ENCODE measurements at regions not wholly inside any gene's neighbourhood (a gene's known extent, or its start where the extent isn't known, plus 50 kb on each side); places are given as distances from the start of the nearest gene placed in this dataset.

DNA sequence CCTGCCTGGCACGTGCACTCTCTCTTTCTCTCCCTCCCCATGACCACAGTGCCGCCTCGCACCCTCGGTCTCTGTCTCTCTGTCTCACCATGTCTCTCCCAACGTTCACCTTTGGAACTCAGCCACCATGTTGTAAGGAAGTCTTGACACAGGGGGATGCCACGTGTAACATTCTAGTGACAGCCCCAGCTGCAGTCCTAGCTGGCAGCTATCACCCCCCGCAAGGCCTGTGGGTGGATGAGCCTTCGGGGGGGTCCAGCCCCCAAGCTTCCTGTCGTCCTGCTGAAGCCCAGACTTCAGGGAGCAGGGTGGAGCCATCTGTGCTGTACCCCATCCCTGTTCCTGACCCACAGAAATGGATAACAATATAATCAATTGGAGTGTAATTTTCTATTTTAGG is 118.5 kb downstream of the SOX1 start:
- no peaks in the 10 kb centered on the region for H3K4me1 ChIP-seq
- H3K27me3 ChIP-seq = peaks cover 0 to 3% (median 0%) of the 10 kb centered on the region in 3 donors
- H3K36me3 ChIP-seq = no peaks in the 10 kb centered on the region
- intact Hi-C loops (cut with DNase I; ENCODE audit: low total_unique reads) = no loop called here
- H3K9me3 ChIP-seq = no peaks in the 10 kb centered on the region
- no peak for TF ChIP-seq POLR2A (IDR thresholded peaks at IDR 0.05)
- TF ChIP-seq, protein P1, sequence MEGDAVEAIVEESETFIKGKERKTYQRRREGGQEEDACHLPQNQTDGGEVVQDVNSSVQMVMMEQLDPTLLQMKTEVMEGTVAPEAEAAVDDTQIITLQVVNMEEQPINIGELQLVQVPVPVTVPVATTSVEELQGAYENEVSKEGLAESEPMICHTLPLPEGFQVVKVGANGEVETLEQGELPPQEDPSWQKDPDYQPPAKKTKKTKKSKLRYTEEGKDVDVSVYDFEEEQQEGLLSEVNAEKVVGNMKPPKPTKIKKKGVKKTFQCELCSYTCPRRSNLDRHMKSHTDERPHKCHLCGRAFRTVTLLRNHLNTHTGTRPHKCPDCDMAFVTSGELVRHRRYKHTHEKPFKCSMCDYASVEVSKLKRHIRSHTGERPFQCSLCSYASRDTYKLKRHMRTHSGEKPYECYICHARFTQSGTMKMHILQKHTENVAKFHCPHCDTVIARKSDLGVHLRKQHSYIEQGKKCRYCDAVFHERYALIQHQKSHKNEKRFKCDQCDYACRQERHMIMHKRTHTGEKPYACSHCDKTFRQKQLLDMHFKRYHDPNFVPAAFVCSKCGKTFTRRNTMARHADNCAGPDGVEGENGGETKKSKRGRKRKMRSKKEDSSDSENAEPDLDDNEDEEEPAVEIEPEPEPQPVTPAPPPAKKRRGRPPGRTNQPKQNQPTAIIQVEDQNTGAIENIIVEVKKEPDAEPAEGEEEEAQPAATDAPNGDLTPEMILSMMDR (IDR thresholded peaks at IDR 0.05 in 4 of 5, conservative IDR thresholded peaks at IDR 0.05 in 1 of 5) = no peak
- H3K4me3 ChIP-seq = no peak overlapping the region
- no peak overlapping the region for H3K27ac ChIP-seq
- ATAC-seq (no peak), DNase-seq (no peak)
- in situ Hi-C loops (cut with MboI; ENCODE audit: low sequenced_read_pairs in 4 of 4) = no loop called here

DNA sequence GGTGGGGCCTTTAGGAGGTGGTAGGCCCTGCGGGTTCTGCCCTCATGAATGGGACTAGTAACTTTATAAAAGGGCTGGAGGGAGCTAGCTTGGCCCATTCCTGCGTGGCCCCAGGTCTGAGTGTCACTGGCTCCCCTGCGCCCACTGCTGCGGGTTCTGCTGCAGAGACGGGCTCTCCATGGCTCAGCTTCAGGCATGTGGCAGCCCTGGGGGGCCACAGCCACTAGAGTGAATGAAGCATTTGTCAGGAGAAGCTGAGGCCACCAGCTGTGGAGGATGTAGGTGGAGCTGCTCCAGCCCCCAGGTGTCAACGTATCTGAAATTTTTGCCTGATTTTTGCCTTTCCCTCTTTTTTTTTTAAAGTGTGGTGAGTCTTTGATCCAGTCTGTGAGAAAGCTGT is 119.1 kb downstream of the SOX1 start:
- Histone ChIP-seq H3K36me3 (no peaks in the 10 kb centered on the region), H3K4me3 (no peak overlapping the region), H3K9me3 (no peaks in the 10 kb centered on the region), H3K27ac (no peak overlapping the region), H3K4me1 (no peaks in the 10 kb centered on the region), H3K27me3 (peaks cover 0 to 3% (median 0%) of the 10 kb centered on the region in 3 donors)
- no peak for DNase-seq
- in situ Hi-C loops (cut with MboI; ENCODE audit: low sequenced_read_pairs in 4 of 4) = no loop called here
- no peak for TF ChIP-seq POLR2A (IDR thresholded peaks at IDR 0.05)
- TF ChIP-seq, protein P1 (IDR thresholded peaks at IDR 0.05 in 4 of 5, conservative IDR thresholded peaks at IDR 0.05 in 1 of 5) = no peak
- intact Hi-C loops (cut with DNase I; ENCODE audit: low total_unique reads) = no loop called here
- no peak for ATAC-seq

DNA sequence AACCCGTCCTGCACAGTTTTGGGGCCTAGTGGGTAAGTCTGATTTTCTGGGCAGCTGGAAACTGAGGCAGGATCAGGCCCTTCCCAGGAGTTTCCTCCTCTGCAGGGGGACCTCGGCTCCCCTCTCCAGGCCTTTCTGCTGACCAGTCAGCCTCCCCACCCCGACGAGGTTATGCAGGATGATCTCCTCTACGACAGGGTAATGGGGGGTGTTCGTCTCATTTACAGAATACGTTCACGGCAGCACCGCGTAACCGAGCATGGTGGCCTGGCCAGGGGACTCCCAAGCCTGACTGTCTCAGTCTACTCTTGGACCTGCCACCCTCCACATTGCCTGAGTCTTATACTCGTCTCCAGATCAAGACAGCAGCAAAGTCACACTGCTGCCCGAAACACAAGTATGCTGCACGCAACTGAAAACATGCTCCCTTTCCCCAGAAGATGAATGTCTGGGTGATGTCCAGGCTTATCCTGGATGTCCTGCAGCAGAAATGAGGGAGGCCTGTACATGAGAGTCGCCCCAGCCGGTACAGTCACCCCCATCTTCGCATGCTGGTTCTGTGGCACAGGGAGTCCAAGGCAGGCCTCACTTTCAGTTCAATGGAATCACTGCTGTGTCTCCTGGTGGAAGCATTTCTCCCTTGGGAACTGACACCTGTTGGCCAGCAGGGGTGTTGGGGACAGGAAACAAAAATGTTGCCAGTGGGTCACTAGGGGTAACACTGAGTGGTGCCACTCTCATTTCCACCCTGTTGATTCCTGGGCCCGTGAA is 120.8 kb downstream of the SOX1 start:
- TF ChIP-seq, protein P1 (IDR thresholded peaks at IDR 0.05 in 4 of 5, conservative IDR thresholded peaks at IDR 0.05 in 1 of 5) = no peak
- no peak for TF ChIP-seq POLR2A (IDR thresholded peaks at IDR 0.05)
- Histone ChIP-seq H3K9me3 (no peaks in the 10 kb centered on the region), H3K4me3 (no peak overlapping the region), H3K36me3 (no peaks in the 10 kb centered on the region), H3K27ac (no peak overlapping the region), H3K4me1 (no peaks in the 10 kb centered on the region), H3K27me3 (peaks cover 0 to 3% (median 0%) of the 10 kb centered on the region in 3 donors)
- no peak for DNase-seq
- intact Hi-C loops (cut with DNase I; ENCODE audit: low total_unique reads) = no loop called here
- in situ Hi-C loops (cut with MboI; ENCODE audit: low sequenced_read_pairs in 4 of 4) = no loop called here
- no peak for ATAC-seq

DNA sequence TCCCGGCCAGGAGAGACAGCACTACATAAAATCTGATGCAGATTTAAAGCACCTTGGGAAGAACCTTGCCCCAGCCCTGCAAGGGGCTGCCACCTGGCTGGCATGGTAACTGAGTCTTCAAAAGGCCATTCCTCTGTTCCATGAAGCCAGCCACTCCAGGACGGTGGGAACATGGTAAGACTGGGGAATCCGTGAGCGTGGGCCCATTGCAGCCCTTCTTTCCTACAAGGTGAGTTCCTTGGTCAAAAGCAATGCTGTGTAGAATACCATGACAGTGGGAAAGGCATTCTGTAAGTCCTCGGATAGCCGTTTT is 121.3 kb downstream of the SOX1 start:
- in situ Hi-C loops (cut with MboI; ENCODE audit: low sequenced_read_pairs in 4 of 4) = no loop called here
- H3K36me3 ChIP-seq = no peaks in the 10 kb centered on the region
- peaks cover 0 to 3% (median 0%) of the 10 kb centered on the region in 3 donors for H3K27me3 ChIP-seq
- intact Hi-C loops (cut with DNase I; ENCODE audit: low total_unique reads) = no loop called here
- no peak for ATAC-seq
- no peak for DNase-seq
- TF ChIP-seq, protein P1 (IDR thresholded peaks at IDR 0.05 in 4 of 5, conservative IDR thresholded peaks at IDR 0.05 in 1 of 5) = no peak
- no peak for TF ChIP-seq POLR2A (IDR thresholded peaks at IDR 0.05)
- no peak overlapping the region for H3K27ac ChIP-seq
- H3K9me3 ChIP-seq = no peaks in the 10 kb centered on the region
- no peak overlapping the region for H3K4me3 ChIP-seq
- H3K4me1 ChIP-seq = no peaks in the 10 kb centered on the region
